Panc1 (cell line): ENCODE measurements at regions not wholly inside any gene's neighbourhood (a gene's known extent, or its start where the extent isn't known, plus 50 kb on each side); places are given as distances from the start of the nearest gene placed in this dataset.

Source experiments
- CTCF ChIP-seq: fragments of 450-650 bp; IDR thresholded peaks from 2 replicates; pipeline ENCODE4 v1.5.1; 2017; ENCODE audit warnings: mild to moderate bottlenecking
- POLR2AphosphoS5 ChIP-seq: IDR thresholded peaks from 2 replicates; pipeline ENCODE4 v1.6.1; 2012; ENCODE audit warnings: mild to moderate bottlenecking, low read depth, low read length, moderate library complexity
- TCF7L2 ChIP-seq: IDR thresholded peaks from 2 replicates; pipeline ENCODE4 v1.6.1; 2011; ENCODE audit warnings: mild to moderate bottlenecking, low read depth, low read length, inconsistent platforms

- no peak for TF ChIP-seq CTCF
- TF ChIP-seq POLR2AphosphoS5, result no peak
- TF ChIP-seq TCF7L2, result no peak
Measured at GRCh38 chr18:64714086-64714485, 565.2 kb upstream of the LINC00305 start.
